HepG2 (cell line): ENCODE measurements at regions not wholly inside any gene's neighbourhood (a gene's known extent, or its start where the extent isn't known, plus 50 kb on each side); places are given as distances from the start of the nearest gene placed in this dataset.

Experiments
- FOXK2 ChIP-seq: fragments of 450-650 bp; IDR thresholded peaks from 2 replicates; pipeline ENCODE4 v1.6.1; 2016
- MXD4 ChIP-seq: IDR thresholded peaks from 2 replicates; pipeline ENCODE4 v1.6.1; 2016; ENCODE audit warnings: mild to moderate bottlenecking, missing biosample characterization, missing genetic modification reagents
- THAP11 ChIP-seq: IDR thresholded peaks from 2 replicates; pipeline ENCODE4 v1.6.1; 2016; ENCODE audit warnings: missing biosample characterization, missing genetic modification reagents
- ZFYVE20 ChIP-seq: sonication (generic); formaldehyde crosslinking; IDR thresholded peaks from 2 replicates; pipeline ENCODE4 v1.8.0; 2023; ENCODE audit warnings: low read depth, mild to moderate bottlenecking, moderate library complexity, missing genetic modification reagents, borderline replicate concordance
- ZNF121 ChIP-seq: sonication (generic); formaldehyde crosslinking; IDR thresholded peaks from 2 replicates; pipeline ENCODE4 v1.5.0; 2020; ENCODE audit warnings: mild to moderate bottlenecking, missing genetic modification reagents
- TF ChIP-seq, protein P1 (sequence below): sonication (generic); formaldehyde crosslinking; IDR thresholded peaks from 2 replicates; pipeline ENCODE4 v1.5.0; 2020; ENCODE audit warnings: mild to moderate bottlenecking, missing genetic modification reagents, moderate library complexity
- TF ChIP-seq, protein P2 (sequence below): sonication (generic); formaldehyde crosslinking; IDR thresholded peaks from 2 replicates; pipeline ENCODE4 v1.5.1; 2020; ENCODE audit warnings: missing genetic modification reagents, mild to moderate bottlenecking, borderline replicate concordance
- TF ChIP-seq, protein P3 (sequence below), 2 experiments: sonication (generic) in 1 of 2; formaldehyde crosslinking in 1 of 2; IDR thresholded peaks; 2 replicates each; pipeline versions ENCODE4 v1.5.1 to v1.6.1; 2011 to 2020; ENCODE audit warnings: borderline replicate concordance in 1 of 2, low read depth in 1 of 2, low read length in 1 of 2, mild to moderate bottlenecking in 1 of 2, missing genetic modification reagents in 1 of 2, moderate library complexity in 1 of 2

DNA sequence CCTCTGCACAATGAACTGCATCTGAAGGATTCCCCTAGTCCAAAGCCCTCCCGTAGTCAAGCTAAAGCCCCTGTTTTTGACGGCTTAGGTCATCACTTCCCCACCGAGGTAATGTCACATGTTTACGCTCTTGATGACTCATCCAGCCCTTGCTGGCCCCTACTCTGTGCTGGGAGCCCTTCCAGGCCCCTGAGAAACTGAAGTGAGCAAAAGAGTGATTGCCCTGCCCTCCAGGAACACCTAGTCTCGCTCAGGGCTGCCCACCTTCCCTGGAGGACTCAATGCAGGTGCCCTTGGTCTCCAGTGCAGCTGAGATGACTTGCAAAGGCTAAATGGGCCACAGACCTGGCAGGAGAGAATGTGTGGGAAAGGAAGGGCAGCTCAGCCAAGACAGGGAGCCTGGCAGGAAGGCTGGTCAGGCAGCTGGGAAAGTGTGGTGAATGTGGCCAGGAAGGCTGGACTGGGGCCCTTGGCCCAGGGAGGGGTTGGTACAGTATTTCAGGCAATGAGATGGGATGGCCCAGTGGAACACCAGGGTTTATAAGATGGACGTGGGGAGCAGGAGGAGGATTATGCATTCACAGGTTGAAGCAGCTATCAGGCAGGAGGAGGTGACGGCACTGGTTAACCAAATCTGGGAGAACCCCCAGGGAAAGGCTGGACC, 345.6 kb downstream of the NPHP4 start:
- TF ChIP-seq, protein P1, sequence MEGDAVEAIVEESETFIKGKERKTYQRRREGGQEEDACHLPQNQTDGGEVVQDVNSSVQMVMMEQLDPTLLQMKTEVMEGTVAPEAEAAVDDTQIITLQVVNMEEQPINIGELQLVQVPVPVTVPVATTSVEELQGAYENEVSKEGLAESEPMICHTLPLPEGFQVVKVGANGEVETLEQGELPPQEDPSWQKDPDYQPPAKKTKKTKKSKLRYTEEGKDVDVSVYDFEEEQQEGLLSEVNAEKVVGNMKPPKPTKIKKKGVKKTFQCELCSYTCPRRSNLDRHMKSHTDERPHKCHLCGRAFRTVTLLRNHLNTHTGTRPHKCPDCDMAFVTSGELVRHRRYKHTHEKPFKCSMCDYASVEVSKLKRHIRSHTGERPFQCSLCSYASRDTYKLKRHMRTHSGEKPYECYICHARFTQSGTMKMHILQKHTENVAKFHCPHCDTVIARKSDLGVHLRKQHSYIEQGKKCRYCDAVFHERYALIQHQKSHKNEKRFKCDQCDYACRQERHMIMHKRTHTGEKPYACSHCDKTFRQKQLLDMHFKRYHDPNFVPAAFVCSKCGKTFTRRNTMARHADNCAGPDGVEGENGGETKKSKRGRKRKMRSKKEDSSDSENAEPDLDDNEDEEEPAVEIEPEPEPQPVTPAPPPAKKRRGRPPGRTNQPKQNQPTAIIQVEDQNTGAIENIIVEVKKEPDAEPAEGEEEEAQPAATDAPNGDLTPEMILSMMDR: no peak
- TF ChIP-seq MXD4 (CRISPR knock-in tag) (no peak), ZFYVE20 (CRISPR knock-in tag) (no peak), ZNF121 (CRISPR knock-in tag) (no peak), THAP11 (no peak), FOXK2 (no peak)
- TF ChIP-seq, protein P2, sequence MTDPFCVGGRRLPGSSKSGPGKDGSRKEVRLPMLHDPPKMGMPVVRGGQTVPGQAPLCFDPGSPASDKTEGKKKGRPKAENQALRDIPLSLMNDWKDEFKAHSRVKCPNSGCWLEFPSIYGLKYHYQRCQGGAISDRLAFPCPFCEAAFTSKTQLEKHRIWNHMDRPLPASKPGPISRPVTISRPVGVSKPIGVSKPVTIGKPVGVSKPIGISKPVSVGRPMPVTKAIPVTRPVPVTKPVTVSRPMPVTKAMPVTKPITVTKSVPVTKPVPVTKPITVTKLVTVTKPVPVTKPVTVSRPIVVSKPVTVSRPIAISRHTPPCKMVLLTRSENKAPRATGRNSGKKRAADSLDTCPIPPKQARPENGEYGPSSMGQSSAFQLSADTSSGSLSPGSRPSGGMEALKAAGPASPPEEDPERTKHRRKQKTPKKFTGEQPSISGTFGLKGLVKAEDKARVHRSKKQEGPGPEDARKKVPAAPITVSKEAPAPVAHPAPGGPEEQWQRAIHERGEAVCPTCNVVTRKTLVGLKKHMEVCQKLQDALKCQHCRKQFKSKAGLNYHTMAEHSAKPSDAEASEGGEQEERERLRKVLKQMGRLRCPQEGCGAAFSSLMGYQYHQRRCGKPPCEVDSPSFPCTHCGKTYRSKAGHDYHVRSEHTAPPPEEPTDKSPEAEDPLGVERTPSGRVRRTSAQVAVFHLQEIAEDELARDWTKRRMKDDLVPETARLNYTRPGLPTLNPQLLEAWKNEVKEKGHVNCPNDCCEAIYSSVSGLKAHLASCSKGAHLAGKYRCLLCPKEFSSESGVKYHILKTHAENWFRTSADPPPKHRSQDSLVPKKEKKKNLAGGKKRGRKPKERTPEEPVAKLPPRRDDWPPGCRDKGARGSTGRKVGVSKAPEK (CRISPR knock-in tag): no peak
- TF ChIP-seq, protein P3, sequence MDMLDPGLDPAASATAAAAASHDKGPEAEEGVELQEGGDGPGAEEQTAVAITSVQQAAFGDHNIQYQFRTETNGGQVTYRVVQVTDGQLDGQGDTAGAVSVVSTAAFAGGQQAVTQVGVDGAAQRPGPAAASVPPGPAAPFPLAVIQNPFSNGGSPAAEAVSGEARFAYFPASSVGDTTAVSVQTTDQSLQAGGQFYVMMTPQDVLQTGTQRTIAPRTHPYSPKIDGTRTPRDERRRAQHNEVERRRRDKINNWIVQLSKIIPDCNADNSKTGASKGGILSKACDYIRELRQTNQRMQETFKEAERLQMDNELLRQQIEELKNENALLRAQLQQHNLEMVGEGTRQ (IDR thresholded peaks at IDR 0.05; ENCODE audit: low read depth, low read length): no peak
- TF ChIP-seq, protein P3 (CRISPR knock-in tag; IDR thresholded peaks at IDR 0.05; ENCODE audit: borderline replicate concordance): no peak
